Fibroblast of the aortic adventitia (primary cell): ENCODE measurements at regions not wholly inside any gene's neighbourhood (a gene's known extent, or its start where the extent isn't known, plus 50 kb on each side); places are given as distances from the start of the nearest gene placed in this dataset.

ENCODE experiments used
- DNase-seq: peaks from one replicate; pipeline ENCODE4 v3.0.0-alpha.2; 2010; ENCODE audit warnings: low read depth
- H3K4me3 ChIP-seq: 2 replicates; pipeline ENCODE4 v1.5.1; 2011; ENCODE audit warnings: low read depth, mild to moderate bottlenecking, control low read depth, low read length, moderate library complexity
- TF ChIP-seq, protein P1 (sequence below): IDR thresholded peaks from 2 replicates; pipeline ENCODE4 v1.5.1; 2011; ENCODE audit warnings: mild to moderate bottlenecking, low read length, control low read depth, inconsistent platforms; ENCODE audit not compliant: insufficient read depth

DNA sequence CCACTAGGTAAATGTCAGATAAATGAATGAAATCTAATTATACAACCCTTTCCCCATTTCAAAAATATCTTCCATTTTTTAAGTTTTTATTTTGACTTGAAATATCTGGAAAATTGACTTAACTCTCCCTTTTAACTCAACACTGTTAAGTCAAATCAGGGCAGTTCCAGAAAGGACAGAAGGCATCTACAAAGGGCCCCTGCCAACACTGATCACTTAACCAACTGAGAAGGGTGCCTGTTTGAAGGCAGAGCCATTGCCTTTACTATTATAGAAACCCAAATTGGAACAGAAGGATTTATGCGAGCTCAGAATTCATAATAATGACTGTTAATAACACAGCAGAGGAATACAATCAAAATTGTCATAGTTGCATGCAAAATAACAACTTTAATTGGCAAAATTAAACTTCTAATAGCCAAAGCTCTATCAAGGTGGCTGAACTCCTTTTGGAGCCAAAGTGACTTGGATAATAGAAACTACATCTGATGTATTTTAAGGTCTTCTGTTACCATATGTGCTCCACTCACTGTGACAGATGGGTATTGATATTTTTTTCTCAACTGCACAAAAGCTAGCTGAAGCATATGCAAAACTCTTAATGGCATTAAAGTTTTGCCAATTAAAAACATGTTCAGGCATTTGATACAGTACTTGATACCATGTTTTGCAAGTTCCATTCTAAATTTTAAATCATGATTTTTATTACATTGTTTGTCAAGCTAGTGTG lies 383.8 kb downstream of the NOVA1 start:
- H3K4me3 ChIP-seq: no peak overlapping the region
- DNase-seq: no peak
- TF ChIP-seq, protein P1, sequence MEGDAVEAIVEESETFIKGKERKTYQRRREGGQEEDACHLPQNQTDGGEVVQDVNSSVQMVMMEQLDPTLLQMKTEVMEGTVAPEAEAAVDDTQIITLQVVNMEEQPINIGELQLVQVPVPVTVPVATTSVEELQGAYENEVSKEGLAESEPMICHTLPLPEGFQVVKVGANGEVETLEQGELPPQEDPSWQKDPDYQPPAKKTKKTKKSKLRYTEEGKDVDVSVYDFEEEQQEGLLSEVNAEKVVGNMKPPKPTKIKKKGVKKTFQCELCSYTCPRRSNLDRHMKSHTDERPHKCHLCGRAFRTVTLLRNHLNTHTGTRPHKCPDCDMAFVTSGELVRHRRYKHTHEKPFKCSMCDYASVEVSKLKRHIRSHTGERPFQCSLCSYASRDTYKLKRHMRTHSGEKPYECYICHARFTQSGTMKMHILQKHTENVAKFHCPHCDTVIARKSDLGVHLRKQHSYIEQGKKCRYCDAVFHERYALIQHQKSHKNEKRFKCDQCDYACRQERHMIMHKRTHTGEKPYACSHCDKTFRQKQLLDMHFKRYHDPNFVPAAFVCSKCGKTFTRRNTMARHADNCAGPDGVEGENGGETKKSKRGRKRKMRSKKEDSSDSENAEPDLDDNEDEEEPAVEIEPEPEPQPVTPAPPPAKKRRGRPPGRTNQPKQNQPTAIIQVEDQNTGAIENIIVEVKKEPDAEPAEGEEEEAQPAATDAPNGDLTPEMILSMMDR: no peak

DNA sequence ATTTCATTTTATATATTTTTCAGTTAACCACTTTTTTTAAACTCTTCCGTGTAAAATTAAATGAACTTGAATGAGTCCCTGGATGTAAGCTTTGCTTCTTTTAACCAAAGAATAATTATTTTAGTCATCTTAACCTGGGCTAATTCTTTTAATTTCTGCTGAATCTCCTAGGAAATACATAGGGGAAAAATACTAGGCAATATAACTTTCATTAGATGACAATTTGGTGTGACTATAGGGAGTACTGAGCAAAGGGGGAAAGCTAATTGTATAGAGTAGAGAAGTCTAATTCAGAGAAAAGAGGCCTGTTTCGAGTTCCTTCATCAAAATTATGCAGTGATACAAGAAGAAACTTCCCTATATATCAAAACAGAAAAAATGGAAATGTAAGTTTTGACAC lies 388.1 kb downstream of the NOVA1 start:
- TF ChIP-seq, protein P1: no peak
- no peak overlapping the region for H3K4me3 ChIP-seq
- no peak for DNase-seq

GRCh38 chr14:26206640-26207039 lies 391.2 kb downstream of the NOVA1 start:
- TF ChIP-seq, protein P1: no peak
- H3K4me3 ChIP-seq: no peak overlapping the region
- no peak for DNase-seq

DNA sequence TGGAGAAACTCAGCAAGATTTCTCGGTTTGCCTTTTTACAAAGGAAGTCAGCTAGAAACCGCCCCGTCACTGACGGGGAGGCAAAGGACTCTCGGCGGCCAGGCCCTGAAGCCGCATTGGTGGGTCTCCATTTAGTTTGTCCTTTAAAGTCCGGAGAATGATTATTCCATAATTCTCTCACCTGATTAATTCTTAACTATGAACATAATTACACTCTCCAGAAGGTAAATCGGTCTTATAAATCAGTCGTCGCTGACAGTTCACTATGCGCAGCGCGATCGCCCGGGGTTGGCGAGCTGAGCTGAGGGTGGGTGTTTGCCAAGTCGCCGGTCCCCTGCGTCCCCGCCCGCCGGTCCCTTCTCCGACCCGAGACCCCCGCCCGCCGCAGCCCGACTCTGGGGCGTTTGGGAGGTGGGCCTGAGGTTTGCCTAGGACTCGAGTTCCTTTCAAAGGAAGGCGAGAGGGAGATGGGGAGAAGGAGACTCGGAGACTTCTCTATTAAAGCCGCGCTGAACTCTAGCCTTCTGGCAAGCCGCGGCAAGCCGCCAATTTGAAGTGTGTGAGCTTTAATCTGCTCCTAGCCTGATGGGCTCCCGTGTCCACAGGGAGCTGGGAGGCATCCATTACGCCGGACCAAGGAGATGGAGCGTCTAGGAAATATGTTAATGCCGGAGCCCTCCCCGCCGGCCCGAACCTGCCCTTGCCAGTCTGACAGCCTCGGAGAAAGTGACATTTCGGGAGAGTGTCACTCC lies 392.9 kb downstream of the NOVA1 start:
- peak; percentile 33 for DNase-seq
- peak overlapping the region; percentile 57 for H3K4me3 ChIP-seq
- TF ChIP-seq, protein P1: no peak

DNA sequence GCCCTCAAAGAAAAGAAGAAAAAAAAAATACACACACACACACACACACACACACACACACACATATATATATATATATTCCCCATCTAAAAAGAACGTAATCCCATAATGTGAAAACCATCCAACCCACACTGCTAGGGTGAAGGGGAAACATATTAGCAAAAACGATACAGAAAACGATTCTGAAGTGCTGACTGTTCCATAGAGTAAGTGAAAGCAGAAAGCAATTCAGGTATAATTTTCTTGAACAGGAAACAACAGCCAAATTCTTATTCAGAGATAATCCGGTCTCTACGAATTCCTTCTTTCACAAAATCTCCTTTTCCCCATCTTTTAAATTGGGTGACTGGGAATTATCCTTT lies 393.5 kb downstream of the NOVA1 start:
- TF ChIP-seq, protein P1: no peak
- DNase-seq: no peak
- H3K4me3 ChIP-seq: no peak overlapping the region

DNA sequence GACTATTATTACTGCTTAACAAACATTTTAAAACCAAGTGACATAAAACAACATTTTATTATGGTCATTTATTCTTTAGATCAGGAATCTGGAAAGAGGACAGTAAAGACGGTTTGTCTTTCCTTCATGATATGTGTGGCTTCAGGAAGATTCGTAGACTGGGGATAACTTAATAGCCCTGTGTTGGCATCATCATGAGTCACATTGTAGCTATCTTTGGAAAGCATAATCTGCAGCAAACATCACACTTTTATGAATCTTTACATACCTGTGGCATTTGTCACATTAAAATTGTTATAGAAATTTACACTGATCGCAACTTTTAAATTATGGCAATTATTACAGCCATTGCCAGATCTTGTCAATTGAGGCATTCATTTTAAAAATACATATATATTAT lies 397.1 kb downstream of the NOVA1 start:
- DNase-seq: peak; percentile 24
- TF ChIP-seq, protein P1: no peak
- H3K4me3 ChIP-seq: no peak overlapping the region
